ENCODE measurements at regions not wholly inside any gene's neighbourhood (a gene's known extent, or its start where the extent isn't known, plus 50 kb on each side); places are given as distances from the start of the nearest gene placed in this dataset.

- no peak overlapping the region for H3K4me3 ChIP-seq (ENCODE audit: severe bottlenecking)
- H3K36me3 ChIP-seq (ENCODE audit: low read depth): no peaks in the 10 kb centered on the region
- no peak for TF ChIP-seq CTCF (IDR thresholded peaks at IDR 0.05; ENCODE audit: poor library complexity, severe bottlenecking)
- no peaks in the 10 kb centered on the region for H3K4me1 ChIP-seq (ENCODE audit: insufficient read depth, poor library complexity, severe bottlenecking)
- DNase-seq (ENCODE audit: low spot score) (no peak), ATAC-seq (ENCODE audit: low read depth) (no peak)
- no peak overlapping the region for H3K27ac ChIP-seq (ENCODE audit: poor library complexity, severe bottlenecking)
- no peaks in the 10 kb centered on the region for H3K9me3 ChIP-seq (ENCODE audit: severe bottlenecking)
- H3K27me3 ChIP-seq (ENCODE audit: insufficient read depth, poor library complexity, severe bottlenecking): peaks cover 3% of the 10 kb centered on the region
Observed at GRCh38 chr2:187264612-187265011, 183.4 kb downstream of the CALCRL start.

- no peak overlapping the region for H3K4me3 ChIP-seq (ENCODE audit: severe bottlenecking)
- no peaks in the 10 kb centered on the region for H3K36me3 ChIP-seq (ENCODE audit: low read depth)
- peaks cover 3% of the 10 kb centered on the region for H3K27me3 ChIP-seq (ENCODE audit: insufficient read depth, poor library complexity, severe bottlenecking)
- no peaks in the 10 kb centered on the region for H3K4me1 ChIP-seq (ENCODE audit: insufficient read depth, poor library complexity, severe bottlenecking)
- DNase-seq (ENCODE audit: low spot score) (no peak), ATAC-seq (ENCODE audit: low read depth) (no peak)
- no peak overlapping the region for H3K27ac ChIP-seq (ENCODE audit: poor library complexity, severe bottlenecking)
- H3K9me3 ChIP-seq (ENCODE audit: severe bottlenecking): no peaks in the 10 kb centered on the region
- no peak for TF ChIP-seq CTCF (IDR thresholded peaks at IDR 0.05; ENCODE audit: poor library complexity, severe bottlenecking)
Observed at GRCh38 chr2:187263675-187264560, 184.1 kb downstream of the CALCRL start.

GRCh38 chr2:187261705-187262104 lies 186.3 kb downstream of the CALCRL start:
- ATAC-seq (ENCODE audit: low read depth) (no peak), DNase-seq (ENCODE audit: low spot score) (no peak)
- no peak overlapping the region for H3K4me3 ChIP-seq (ENCODE audit: severe bottlenecking)
- no peaks in the 10 kb centered on the region for H3K36me3 ChIP-seq (ENCODE audit: low read depth)
- no peaks in the 10 kb centered on the region for H3K4me1 ChIP-seq (ENCODE audit: insufficient read depth, poor library complexity, severe bottlenecking)
- no peak for TF ChIP-seq CTCF (IDR thresholded peaks at IDR 0.05; ENCODE audit: poor library complexity, severe bottlenecking)
- no peak overlapping the region for H3K27ac ChIP-seq (ENCODE audit: poor library complexity, severe bottlenecking)
- peaks cover 3% of the 10 kb centered on the region for H3K27me3 ChIP-seq (ENCODE audit: insufficient read depth, poor library complexity, severe bottlenecking)
- no peaks in the 10 kb centered on the region for H3K9me3 ChIP-seq (ENCODE audit: severe bottlenecking)

GRCh38 chr2:187252063-187252462 lies 196.0 kb downstream of the CALCRL start:
- ATAC-seq (ENCODE audit: low read depth): no peak
- Histone ChIP-seq H3K27me3 (ENCODE audit: insufficient read depth, poor library complexity, severe bottlenecking) (no peaks in the 10 kb centered on the region), H3K27ac (ENCODE audit: poor library complexity, severe bottlenecking) (no peak overlapping the region), H3K4me3 (ENCODE audit: severe bottlenecking) (no peak overlapping the region), H3K36me3 (ENCODE audit: low read depth) (no peaks in the 10 kb centered on the region), H3K9me3 (ENCODE audit: severe bottlenecking) (no peaks in the 10 kb centered on the region), H3K4me1 (ENCODE audit: insufficient read depth, poor library complexity, severe bottlenecking) (no peaks in the 10 kb centered on the region)
- no peak for DNase-seq (ENCODE audit: low spot score)
- TF ChIP-seq CTCF (IDR thresholded peaks at IDR 0.05; ENCODE audit: poor library complexity, severe bottlenecking): no peak

- Histone ChIP-seq H3K4me1 (ENCODE audit: insufficient read depth, poor library complexity, severe bottlenecking) (no peaks in the 10 kb centered on the region), H3K27me3 (ENCODE audit: insufficient read depth, poor library complexity, severe bottlenecking) (no peaks in the 10 kb centered on the region), H3K27ac (ENCODE audit: poor library complexity, severe bottlenecking) (no peak overlapping the region), H3K36me3 (ENCODE audit: low read depth) (no peaks in the 10 kb centered on the region), H3K9me3 (ENCODE audit: severe bottlenecking) (no peaks in the 10 kb centered on the region), H3K4me3 (ENCODE audit: severe bottlenecking) (no peak overlapping the region)
- no peak for TF ChIP-seq CTCF (IDR thresholded peaks at IDR 0.05; ENCODE audit: poor library complexity, severe bottlenecking)
- DNase-seq (ENCODE audit: low spot score) (no peak), ATAC-seq (ENCODE audit: low read depth) (no peak)
Observed at GRCh38 chr2:187250137-187250536, 197.9 kb downstream of the CALCRL start.
